ENCODE measurements at regions not wholly inside any gene's neighbourhood (a gene's known extent, or its start where the extent isn't known, plus 50 kb on each side); places are given as distances from the start of the nearest gene placed in this dataset.

GRCh38 chr13:78934336-78934735 lies 275.4 kb upstream of the OBI1 start:
- TF ChIP-seq NR3C1 (CRISPR knock-in tag; conservative IDR thresholded peaks at IDR 0.05; ENCODE audit: low read depth) = no peak
- no peak for TF ChIP-seq MAX (CRISPR knock-in tag; IDR thresholded peaks at IDR 0.05)
- TF ChIP-seq CTCF (IDR thresholded peaks at IDR 0.05) = no peak
- TF ChIP-seq TEAD4 (CRISPR knock-in tag; IDR thresholded peaks at IDR 0.05) = no peak
- no peak for TF ChIP-seq NR2C2 (CRISPR knock-in tag; IDR thresholded peaks at IDR 0.05)
- no peak for TF ChIP-seq FOXP4 (CRISPR knock-in tag; IDR thresholded peaks at IDR 0.05)
- TF ChIP-seq PRRX2 (CRISPR knock-in tag; IDR thresholded peaks at IDR 0.05) = no peak
- no peak for TF ChIP-seq PREB (CRISPR knock-in tag; IDR thresholded peaks at IDR 0.05; ENCODE audit: borderline replicate concordance)
- no peak for TF ChIP-seq MXD4 (CRISPR knock-in tag; IDR thresholded peaks at IDR 0.05; ENCODE audit: borderline replicate concordance)
- TF ChIP-seq JUN (CRISPR knock-in tag; IDR thresholded peaks at IDR 0.05) = no peak
